ENCODE measurements at regions not wholly inside any gene's neighbourhood (a gene's known extent, or its start where the extent isn't known, plus 50 kb on each side); places are given as distances from the start of the nearest gene placed in this dataset.

GRCh38 chr9:118129541-118129940 lies 425.3 kb downstream of the TLR4 start (continued):
- TF ChIP-seq EGR1 (IDR thresholded peaks at IDR 0.05; ENCODE audit: borderline replicate concordance in 1 of 2, low read depth in 2 of 2, low read length in 2 of 2) = no peak

GRCh38 chr9:118148990-118149389 lies 444.8 kb downstream of the TLR4 start:
- ChIA-PET SMC1A (ENCODE audit: uncharacterized antibody, unreplicated experiment) (no interaction called here), POLR2A (no interaction called here), RAD21 (ENCODE audit: unreplicated experiment) (no interaction called here), CTCF (no interaction called here)
- Histone ChIP-seq H3K36me3 (ENCODE audit: control insufficient read depth in 2 of 2, insufficient read depth in 2 of 2, low read length in 1 of 2) (no peaks in the 10 kb centered on the region), H3K27ac (ENCODE audit: control insufficient read depth, insufficient read depth) (no peak overlapping the region), H3K79me2 (ENCODE audit: control insufficient read depth, insufficient read depth, low read length) (no peaks in the 10 kb centered on the region), H2AFZ (ENCODE audit: control insufficient read depth, low read depth, low read length) (no peak overlapping the region), H3K4me1 (ENCODE audit: control insufficient read depth, insufficient read depth, low read length) (no peaks in the 10 kb centered on the region), H3K9ac (ENCODE audit: control insufficient read depth, insufficient read depth, low read length) (no peak overlapping the region), H3K4me2 (ENCODE audit: control insufficient read depth, insufficient read depth) (no peak overlapping the region), H4K20me1 (ENCODE audit: control insufficient read depth, insufficient read depth) (no peaks in the 10 kb centered on the region), H3K4me3 (no peak overlapping the region), H3K27me3 (replicated peaks in 1 of 2; ENCODE audit: control insufficient read depth in 2 of 2, insufficient read depth in 2 of 2, low read length in 1 of 2) (no peaks in the 10 kb centered on the region), H3K9me3 (replicated peaks; ENCODE audit: control insufficient read depth, insufficient read depth, low read length) (no peaks in the 10 kb centered on the region)
- ATAC-seq (no peak), DNase-seq (ENCODE audit: low read depth, low spot score) (no peak), FAIRE-seq (no peak)
- BruUV-seq (replicated peaks) = no TSS peak
- in situ Hi-C loops (cut with MboI) = no loop called here
- 86% methylated on average over 1 of the region's 1 CpG for WGBS (ENCODE audit: insufficient coverage, insufficient replicate concordance, low lambda C conversion rate, missing lambda C conversion rate)
- TF ChIP-seq RUNX3 (IDR thresholded peaks at IDR 0.05; ENCODE audit: low read length) (no peak), ZNF274 (IDR thresholded peaks at IDR 0.05; ENCODE audit: insufficient read depth, insufficient read length) (no peak), ASH2L (IDR thresholded peaks at IDR 0.05; ENCODE audit: borderline replicate concordance, low read depth) (no peak), ZBTB4 (CRISPR knock-in tag; IDR thresholded peaks at IDR 0.05) (no peak)
- intact Hi-C loops (cut with micrococcal nuclease; ENCODE audit: unreplicated experiment) = no loop called here

Measured in GM12878 (cell line).